GM12873 (cell line): ENCODE measurements at regions not wholly inside any gene's neighbourhood (a gene's known extent, or its start where the extent isn't known, plus 50 kb on each side); places are given as distances from the start of the nearest gene placed in this dataset.

ENCODE experiments used
- CTCF ChIP-seq: IDR thresholded peaks from 2 replicates; pipeline ENCODE4 v1.5.1; 2012; ENCODE audit warnings: low read depth, mild to moderate bottlenecking, moderate library complexity, low read length, control low read depth; ENCODE audit not compliant: insufficient read depth; ENCODE audit errors: missing control alignments

GRCh38 chr2:21773168-21773567 is 649.4 kb downstream of the TDRD15 start:
- TF ChIP-seq CTCF: no peak

- no peak for TF ChIP-seq CTCF
Measured at GRCh38 chr2:21774691-21775368, 651.1 kb downstream of the TDRD15 start.

GRCh38 chr2:21779786-21780185 is 656.0 kb downstream of the TDRD15 start:
- no peak for TF ChIP-seq CTCF

- no peak for TF ChIP-seq CTCF
Measured at GRCh38 chr2:21781962-21782361, 658.2 kb downstream of the TDRD15 start.

GRCh38 chr2:21782866-21783265 is 659.1 kb downstream of the TDRD15 start:
- TF ChIP-seq CTCF: no peak

- no peak for TF ChIP-seq CTCF
Measured at GRCh38 chr2:21787941-21788340, 664.2 kb downstream of the TDRD15 start.

GRCh38 chr2:21792571-21792970 is 668.8 kb downstream of the TDRD15 start:
- TF ChIP-seq CTCF: no peak

GRCh38 chr2:21793461-21793860 is 669.7 kb downstream of the TDRD15 start:
- TF ChIP-seq CTCF: no peak
